Neural crest cell (in vitro differentiated cells): ENCODE measurements at regions not wholly inside any gene's neighbourhood (a gene's known extent, or its start where the extent isn't known, plus 50 kb on each side); places are given as distances from the start of the nearest gene placed in this dataset.

ENCODE experiments used
- DNase-seq: peaks from one replicate; pipeline ENCODE4 v3.0.0; 2021; ENCODE audit warnings: low read depth, mixed read lengths, low spot score
- H3K27ac Mint-ChIP-seq: one replicate; pipeline ENCODE4 v1.8.0; 2021; ENCODE audit warnings: mild to moderate bottlenecking, mixed read lengths; ENCODE audit not compliant: unreplicated experiment
- H3K27me3 Mint-ChIP-seq: 2 replicates; pipeline ENCODE4 v1.8.0; 2021; ENCODE audit warnings: low read depth, mild to moderate bottlenecking, mixed read lengths
- H3K36me3 Mint-ChIP-seq: 2 replicates; pipeline ENCODE4 v1.8.0; 2021; ENCODE audit warnings: low read depth, mild to moderate bottlenecking, mixed read lengths
- H3K4me1 Mint-ChIP-seq: 2 replicates; pipeline ENCODE4 v1.8.0; 2021; ENCODE audit warnings: mixed read lengths
- H3K4me3 Mint-ChIP-seq: one replicate; pipeline ENCODE4 v1.8.0; 2021; ENCODE audit warnings: mild to moderate bottlenecking, mixed read lengths
- H3K9me3 Mint-ChIP-seq: 2 replicates; pipeline ENCODE4 v1.8.0; 2021; ENCODE audit warnings: mixed read lengths
- TF ChIP-seq, protein P1 (sequence below): fragments of 200-600 bp; sonication (generic); conservative IDR thresholded peaks from 2 replicates; pipeline ENCODE4 v1.5.0; 2021; ENCODE audit warnings: antibody characterized with exemption, mild to moderate bottlenecking

DNA sequence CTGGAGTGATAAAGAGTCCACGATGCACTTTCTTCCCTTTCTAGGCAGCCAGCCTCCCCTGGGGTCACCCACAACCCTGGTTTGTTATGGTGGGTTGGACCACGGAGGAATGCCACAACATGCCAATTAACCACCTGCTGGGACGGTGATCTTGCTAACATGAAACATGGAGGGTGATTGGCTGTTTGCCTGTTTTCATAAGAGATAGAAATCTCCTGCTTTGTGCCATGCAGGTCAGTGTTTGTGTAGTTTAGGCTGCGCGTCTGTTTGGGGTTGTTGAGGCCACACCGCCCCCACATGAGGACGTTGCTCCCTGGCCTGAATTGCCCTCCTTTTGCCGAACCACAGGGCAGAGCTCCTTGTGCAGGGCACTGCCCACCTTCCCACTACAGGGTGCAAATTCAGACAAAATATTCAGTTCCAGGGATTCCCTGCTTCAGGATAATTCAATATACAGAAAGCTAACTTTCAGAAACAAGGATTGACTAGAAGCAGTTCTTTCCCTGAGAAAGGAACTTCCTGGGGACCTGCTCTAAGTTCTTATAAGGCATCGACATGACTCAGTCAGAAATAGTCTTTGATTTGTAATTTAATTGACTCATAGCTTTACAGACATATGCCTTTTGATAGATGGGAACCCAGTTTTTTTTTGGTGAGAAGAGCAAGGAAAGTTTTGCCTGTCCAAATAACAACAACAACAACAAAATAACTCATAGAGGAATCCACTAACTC, 427.6 kb downstream of the GADD45G start:
- Mint-ChIP-seq H3K4me1 (no peaks in the 10 kb centered on the region), H3K36me3 (no peaks in the 10 kb centered on the region), H3K27me3 (no peaks in the 10 kb centered on the region), H3K9me3 (no peaks in the 10 kb centered on the region), H3K4me3 (no peak overlapping the region), H3K27ac (no peak overlapping the region)
- TF ChIP-seq, protein P1, sequence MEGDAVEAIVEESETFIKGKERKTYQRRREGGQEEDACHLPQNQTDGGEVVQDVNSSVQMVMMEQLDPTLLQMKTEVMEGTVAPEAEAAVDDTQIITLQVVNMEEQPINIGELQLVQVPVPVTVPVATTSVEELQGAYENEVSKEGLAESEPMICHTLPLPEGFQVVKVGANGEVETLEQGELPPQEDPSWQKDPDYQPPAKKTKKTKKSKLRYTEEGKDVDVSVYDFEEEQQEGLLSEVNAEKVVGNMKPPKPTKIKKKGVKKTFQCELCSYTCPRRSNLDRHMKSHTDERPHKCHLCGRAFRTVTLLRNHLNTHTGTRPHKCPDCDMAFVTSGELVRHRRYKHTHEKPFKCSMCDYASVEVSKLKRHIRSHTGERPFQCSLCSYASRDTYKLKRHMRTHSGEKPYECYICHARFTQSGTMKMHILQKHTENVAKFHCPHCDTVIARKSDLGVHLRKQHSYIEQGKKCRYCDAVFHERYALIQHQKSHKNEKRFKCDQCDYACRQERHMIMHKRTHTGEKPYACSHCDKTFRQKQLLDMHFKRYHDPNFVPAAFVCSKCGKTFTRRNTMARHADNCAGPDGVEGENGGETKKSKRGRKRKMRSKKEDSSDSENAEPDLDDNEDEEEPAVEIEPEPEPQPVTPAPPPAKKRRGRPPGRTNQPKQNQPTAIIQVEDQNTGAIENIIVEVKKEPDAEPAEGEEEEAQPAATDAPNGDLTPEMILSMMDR, result no peak
- DNase-seq, result no peak

DNA sequence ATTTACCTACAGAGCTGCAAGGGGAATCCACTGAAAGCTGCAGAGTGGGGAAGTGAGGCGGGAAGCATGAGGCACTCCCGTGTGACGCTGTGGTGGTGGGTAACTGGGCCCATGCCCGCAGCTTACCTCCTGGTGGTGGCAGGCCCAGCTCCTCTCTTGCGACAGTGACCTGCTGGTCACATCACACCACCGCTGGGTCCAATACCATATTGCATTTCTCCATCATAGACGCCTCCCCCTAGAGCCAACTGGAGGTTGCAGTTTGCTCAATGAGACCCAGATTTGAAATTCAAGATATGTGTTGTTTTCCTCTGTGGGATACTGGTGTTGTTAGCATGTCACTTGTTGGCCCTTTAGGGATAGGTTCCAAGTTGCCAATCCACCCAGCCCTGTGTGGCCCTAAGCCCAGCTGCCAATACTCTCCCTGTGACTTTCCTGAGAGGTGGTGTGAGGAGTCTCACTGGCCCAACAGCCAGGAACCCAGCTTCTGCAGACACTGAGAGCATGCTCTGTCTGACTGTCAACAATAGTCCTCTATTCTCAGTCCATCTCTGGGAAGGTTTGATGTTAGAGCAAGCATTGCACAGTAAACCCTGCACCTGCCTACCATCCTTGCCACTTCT, 428.3 kb downstream of the GADD45G start:
- H3K36me3 Mint-ChIP-seq, result no peaks in the 10 kb centered on the region
- TF ChIP-seq, protein P1, result no peak
- no peak overlapping the region for H3K27ac Mint-ChIP-seq

DNA sequence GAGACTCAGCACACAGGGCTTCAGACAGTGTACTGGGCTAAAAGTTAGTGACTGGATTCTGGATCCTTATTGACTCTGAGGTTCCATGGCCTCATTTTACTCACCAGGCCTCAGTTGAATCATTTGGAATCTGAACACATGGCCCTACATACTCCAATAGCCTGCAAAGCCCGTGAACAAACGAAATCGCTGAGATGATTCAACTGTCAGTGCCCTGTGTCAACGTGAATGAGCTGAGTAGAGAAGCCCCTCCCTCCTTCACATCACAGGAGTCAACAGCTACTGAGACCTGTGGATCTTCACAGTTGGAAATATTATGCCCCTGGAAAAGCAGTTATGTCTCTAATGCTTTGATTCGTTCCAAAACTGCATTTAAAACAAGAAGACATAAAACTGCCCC, 429.3 kb downstream of the GADD45G start:
- TF ChIP-seq, protein P1, result no peak
- H3K36me3 Mint-ChIP-seq, result no peaks in the 10 kb centered on the region
- DNase-seq, result no peak
- no peaks in the 10 kb centered on the region for H3K9me3 Mint-ChIP-seq
- no peak overlapping the region for H3K27ac Mint-ChIP-seq
- no peak overlapping the region for H3K4me3 Mint-ChIP-seq
- H3K27me3 Mint-ChIP-seq, result no peaks in the 10 kb centered on the region
- H3K4me1 Mint-ChIP-seq, result no peaks in the 10 kb centered on the region

More for the DNA sequence above, 428.3 kb downstream of the GADD45G start:
- Mint-ChIP-seq H3K4me3 (no peak overlapping the region), H3K27me3 (no peaks in the 10 kb centered on the region), H3K4me1 (no peaks in the 10 kb centered on the region), H3K9me3 (no peaks in the 10 kb centered on the region)
- no peak for DNase-seq

DNA sequence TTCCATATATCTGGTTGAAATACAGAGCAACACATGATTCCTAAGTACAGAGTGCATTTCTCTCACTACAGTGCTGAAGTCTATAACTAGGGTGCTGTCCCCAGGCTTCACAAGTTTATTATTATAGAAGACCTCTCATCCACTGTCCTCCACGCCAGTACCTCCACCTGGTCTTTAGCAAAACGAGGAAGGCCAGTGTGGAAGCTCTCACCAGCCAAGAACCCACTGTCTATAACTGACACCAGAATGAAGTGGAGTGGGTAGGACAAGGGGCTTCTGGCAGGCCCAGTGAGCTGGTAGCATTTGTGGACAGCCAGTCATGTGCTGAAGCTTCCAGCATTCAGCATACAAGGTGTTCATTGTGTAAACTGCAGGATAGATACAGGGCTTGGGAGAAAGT, 430.7 kb downstream of the GADD45G start:
- Mint-ChIP-seq H3K36me3 (no peaks in the 10 kb centered on the region), H3K9me3 (peaks cover 3% of the 10 kb centered on the region), H3K4me3 (no peak overlapping the region), H3K4me1 (no peaks in the 10 kb centered on the region), H3K27me3 (no peaks in the 10 kb centered on the region), H3K27ac (no peak overlapping the region)
- TF ChIP-seq, protein P1, result no peak
- DNase-seq, result no peak

DNA sequence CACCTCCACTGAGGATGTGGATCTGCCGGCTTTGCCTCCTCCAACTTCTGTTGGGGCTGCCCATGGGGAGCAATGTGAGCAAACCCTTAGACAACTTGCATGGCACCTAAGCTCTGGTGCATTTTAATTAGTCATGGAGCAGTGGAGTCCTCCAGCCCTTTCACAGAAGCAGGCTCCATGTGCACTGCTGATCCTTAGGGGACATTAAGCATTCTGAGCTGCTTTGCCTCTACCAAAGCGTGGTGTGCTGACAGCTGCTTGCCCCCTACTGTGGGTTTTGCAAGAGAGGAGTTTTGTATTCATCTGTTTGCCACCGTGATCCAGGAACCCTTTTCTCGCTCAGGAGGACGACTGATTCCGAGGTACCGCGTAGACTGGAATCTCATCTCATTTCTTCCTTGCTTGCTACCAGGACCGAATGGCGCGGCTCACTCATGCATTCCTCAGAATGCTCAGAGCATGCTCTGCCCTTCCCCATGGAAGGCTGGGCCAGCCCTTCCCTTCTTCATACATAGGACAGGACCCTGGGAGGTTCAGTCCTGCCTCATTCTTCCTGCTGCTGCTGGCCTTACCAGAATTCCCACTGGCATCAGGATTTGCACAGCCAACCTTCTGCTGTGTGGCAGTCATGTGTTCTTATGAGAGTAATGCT, 432.5 kb downstream of the GADD45G start:
- Mint-ChIP-seq H3K4me3 (no peak overlapping the region), H3K9me3 (peaks cover 3% of the 10 kb centered on the region), H3K27me3 (no peaks in the 10 kb centered on the region), H3K36me3 (no peaks in the 10 kb centered on the region), H3K27ac (no peak overlapping the region), H3K4me1 (no peaks in the 10 kb centered on the region)
- DNase-seq, result no peak
- TF ChIP-seq, protein P1, result no peak
